Renal pelvis (tissue), 1 donor: ENCODE measurements at regions not wholly inside any gene's neighbourhood (a gene's known extent, or its start where the extent isn't known, plus 50 kb on each side); places are given as distances from the start of the nearest gene placed in this dataset.
"Not testable (repeated sequence)": the region's sequence is repeated elsewhere in the genome, so short reads cannot be mapped to it uniquely, and the experiment has no call there.

Source experiments
- DNase-seq: peaks from one replicate; pipeline ENCODE4 v3.0.0-alpha.2; 2013

DNA sequence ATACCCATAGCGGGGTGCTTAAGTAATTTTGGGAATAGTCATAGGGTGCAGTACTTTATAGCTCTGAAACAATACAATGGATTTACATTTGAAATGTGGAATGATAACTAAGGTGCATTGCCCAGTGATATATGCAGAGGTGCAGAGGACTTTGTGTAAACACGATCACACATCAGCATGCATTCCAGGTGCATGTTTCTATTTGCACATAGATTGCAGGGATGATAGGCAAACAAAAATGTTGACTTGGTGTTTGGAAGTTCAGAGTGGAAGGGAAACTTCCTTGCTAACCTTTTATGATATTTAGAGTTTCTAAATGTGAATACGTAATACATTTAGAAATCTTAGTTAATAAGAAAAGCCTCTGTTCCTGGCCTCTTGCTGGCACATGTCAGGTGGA is 941.5 kb downstream of the TUBA3C start:
- DNase-seq: not testable (repeated sequence)

DNA sequence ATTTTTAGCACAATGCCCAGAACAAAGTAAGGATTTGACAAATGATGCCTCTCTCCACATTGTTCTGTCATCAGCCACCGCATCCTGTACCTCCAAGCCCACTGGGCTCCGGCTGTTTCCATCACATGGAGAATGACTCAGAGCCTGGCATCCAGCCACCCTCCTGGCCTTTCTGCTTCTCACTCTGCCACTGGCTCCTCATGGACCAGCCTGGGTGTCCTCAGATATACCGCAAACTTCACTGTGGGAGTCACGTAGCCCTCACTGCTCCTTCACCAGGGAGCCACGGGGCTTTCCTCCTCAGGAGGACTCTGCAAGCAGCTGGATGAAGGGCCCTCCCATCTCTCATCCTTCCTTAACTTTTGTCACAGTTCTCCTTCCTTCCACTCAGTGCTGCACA is 943.0 kb downstream of the TUBA3C start:
- DNase-seq: not testable (repeated sequence)

DNA sequence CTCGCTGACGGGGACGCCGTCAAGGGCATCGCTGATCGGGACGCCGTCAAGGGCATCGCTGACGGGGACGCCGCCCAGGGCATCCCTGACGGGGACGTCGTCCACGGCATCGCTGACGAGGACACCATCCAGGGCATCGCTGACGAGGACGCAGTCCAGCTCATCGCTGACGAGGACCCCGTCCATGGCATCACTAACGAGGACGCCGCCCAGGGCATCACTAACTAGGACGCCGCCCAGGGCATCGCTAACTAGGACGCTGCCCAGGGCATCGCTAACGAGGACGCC is 945.2 kb downstream of the TUBA3C start:
- DNase-seq: no peak

DNA sequence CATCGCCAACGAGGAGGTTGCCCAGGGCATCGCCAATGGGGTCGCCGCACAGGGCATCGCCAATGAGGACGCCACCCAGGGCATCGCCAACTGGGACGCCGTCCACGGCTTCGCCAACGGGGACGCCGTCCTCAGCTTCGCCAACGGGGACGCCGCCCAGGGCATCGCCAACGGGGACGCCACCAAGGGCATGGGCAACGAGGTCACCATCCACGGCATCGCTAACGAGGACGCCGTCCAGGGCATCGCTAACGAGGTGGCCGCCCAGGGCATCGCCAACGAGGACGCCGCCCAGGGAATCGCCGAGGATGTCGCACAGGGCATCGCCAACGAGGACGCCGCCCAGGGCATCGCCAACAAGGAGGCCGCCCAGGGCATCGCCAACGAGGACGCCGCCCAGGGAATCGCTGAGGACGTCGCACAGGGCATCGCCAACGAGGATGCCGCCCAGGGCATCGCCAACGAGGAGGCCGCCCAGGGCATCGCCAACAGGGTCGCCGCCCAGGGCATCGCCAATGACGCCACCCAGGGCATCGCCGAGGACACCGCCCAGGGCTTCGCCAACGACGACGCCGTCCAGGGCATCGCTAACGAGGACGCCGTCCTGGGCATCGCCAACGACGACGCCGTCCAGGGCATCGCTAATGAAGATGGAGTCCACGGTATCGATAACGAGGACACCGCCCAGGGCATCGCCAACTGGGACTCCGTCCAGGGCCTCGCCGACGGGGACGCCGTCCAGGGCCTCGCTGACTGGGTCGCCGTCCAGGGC is 945.7 kb downstream of the TUBA3C start:
- no peak for DNase-seq

DNA sequence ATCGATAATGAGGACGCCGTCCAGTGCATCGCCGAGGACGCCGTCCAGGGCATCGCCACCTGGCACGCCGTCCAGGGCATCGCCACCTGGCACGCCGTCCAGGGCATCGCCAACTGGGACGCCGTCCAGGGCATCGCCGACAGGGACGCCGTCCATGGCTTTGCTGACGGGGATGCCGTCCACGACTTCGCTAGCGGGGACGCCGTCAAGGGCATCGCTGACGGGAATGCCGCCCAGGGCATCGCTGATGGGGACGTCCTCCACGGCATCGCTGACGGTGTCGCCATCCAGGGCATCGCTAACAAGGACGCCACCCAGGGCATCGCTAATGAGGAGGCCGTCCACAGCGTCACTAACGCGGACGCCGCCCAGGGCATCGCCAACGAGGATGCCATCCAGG is 946.5 kb downstream of the TUBA3C start:
- DNase-seq: no peak

DNA sequence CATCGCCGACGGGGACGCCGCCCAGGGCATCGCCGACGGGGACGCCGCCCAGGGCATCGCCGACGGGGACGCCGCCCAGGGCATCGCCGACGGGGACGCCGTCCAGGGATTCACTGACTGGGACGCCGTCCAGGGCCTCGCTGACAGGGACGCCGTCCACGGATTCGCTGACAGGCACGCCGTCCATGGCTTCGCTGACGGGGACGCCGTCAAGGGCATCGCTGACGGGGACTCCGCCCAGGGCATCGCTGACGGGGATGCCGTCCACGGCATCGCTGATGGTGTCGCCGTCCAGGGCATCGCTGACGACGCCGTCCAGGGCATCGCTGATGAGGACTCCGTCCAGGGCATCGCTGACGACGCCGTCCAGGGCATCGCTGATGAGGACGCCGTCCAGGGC is 947.2 kb downstream of the TUBA3C start:
- not testable (repeated sequence) for DNase-seq

DNA sequence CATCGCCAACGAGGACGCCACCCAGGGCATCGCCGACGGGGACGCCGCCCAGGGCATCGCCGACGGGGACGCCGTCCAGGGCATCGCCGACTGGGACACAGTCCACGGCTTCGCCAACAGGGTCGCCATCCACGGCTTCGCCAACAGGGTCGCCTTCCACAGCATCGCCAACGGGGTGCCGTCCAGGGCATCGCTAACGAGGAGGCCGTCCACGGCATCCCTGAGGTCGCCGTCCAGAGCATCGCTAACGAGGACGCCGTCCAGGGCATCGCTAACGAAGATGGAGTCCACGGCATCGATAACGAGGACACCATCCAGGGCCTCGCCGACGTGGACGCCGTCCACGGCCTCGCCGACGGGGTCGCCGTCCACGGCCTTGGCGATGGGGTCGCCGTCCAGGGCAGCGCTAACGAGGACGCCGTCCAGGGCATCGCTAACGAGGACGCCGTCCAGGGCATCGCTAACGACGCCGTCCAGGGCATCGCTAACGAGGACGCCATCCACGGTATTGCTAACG is 947.8 kb downstream of the TUBA3C start:
- no peak for DNase-seq

DNA sequence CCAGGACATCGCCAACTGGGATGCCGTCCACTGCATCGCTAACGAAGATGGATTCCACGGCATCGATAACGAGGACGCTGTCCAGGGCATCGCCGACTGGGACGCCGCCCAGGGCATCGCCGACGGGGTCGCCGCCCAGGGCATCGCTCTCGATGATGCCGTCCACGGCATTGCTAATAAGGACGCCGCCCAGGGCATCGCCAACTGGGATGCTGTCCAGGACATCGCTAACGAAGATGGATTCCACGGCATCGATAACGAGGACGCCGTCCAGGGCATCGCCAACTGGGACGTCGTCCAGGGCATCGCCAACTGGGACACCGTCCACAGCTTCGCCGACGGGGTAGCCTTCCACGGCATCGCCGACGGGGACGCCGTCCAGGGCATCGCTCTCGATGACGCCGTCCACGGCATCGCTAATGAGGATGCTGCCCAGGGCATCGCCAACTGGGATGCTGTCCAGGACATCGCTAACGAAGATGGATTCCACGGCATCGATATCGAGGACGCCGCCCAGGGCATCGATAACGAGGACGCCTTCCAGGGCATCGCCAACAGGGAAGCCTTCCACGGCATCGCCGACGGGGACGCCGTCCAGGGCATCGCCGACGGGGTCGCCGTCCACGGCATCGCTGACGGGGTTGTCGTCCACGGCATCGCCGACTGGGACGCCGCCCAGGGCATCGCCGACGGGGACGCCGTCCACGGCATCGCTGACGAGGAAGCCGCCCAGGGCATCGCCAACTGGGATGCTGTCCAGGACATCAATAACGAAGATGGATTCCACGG is 948.4 kb downstream of the TUBA3C start:
- DNase-seq: no peak

DNA sequence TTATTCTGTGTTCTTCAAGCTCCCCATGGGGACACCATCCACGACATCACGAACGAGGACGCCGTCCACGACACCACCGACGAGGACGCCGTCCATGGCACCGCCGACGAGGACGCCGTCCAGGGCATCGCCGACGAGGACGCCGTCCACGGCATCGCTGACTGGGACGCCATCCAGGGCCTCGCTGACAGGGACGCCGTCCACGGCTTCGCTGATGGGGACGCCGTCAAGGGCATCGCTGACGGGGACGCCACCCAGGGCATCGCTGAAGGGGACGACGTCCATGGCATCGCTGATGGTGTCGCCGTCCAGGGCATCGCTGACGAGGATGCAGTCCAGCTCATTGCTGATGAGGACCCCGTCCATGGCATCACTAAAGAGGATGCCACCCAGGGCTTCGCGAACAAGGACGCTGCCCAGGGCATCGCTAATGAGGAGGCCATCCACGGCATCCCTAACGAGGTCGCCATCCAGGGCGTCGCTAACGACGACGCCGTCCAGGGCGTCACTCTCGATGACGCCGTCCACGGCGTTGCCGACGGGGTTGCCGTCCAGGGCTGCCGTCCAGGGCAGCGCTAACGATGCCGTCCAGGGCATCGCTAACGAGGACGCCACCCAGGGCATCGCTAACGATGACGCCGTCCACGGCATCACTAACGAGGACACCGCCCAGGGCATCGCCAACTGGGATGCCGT is 949.2 kb downstream of the TUBA3C start:
- no peak for DNase-seq

DNA sequence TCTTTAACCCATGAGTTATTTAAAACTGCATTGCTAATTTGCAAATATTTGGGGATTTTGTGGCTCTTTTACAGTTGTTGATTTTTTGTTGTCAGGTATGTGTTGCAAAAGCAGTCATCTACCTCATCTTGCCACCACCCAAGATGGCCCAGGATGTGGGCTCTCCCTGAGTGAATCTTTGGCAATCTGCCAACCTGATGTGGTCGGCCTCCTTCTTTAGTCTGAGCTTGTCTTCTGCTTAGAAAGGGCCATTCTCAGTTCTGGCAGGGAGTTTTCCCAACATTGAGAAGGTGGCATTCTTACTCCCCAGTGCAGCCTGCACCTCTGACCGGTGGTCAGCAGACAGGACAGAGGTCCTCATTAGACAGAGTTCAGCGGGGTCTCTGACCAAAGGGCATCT is 957.2 kb downstream of the TUBA3C start:
- not testable (repeated sequence) for DNase-seq

DNA sequence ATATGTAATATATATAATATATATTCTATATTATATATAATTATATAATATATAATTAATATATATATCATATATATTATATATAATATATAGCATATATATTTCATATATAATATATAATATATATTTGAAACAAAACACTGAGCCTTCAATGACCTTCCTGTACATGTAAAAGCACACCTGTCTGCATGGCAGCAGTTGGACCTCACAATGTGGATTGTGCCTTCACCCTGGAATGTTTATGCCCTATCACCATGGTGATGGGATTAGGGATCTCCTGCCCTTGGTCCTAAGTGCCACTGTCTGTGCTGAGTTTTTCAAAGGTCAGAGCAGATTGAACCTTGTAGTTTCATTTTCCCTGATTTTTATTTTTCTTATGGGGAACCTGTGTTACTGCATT is 966.9 kb downstream of the TUBA3C start:
- DNase-seq: not testable (repeated sequence)

DNA sequence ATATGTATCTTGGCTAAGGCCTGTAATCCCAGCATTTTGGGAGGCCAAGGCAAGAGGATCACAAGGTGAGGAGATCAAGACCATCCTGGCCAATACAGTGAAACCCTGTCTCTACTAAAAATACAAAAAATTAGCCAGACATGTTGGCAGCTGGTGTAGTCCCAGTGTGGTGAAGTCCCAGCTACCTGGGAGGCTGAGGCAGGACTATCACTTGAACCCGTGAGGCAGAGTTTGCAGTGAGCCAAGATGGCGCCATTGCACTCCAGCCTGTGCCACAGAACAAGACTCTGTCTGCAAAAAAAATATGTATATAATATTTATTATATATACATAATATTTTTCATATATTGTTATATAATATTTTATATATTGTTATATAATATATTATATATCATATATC is 968.1 kb downstream of the TUBA3C start:
- DNase-seq: not testable (repeated sequence)

DNA sequence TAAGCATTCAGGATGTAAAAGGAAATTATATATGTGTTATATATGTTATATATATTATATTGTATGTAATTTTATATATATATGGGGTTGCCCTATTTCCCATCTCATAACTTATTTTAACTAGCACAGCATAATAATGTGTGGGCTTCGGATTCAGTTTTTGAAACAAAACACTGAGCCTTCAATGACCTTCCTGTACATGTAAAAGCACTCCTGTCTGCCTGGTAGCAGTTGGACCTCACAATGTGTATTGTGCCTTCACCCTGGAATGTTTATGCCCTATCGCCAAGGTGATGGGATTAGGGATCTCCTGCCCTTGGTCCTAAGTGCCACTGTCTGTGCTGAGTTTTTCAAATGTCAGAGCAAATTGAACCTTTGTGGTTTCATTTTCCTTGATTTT is 968.8 kb downstream of the TUBA3C start:
- DNase-seq: no peak

DNA sequence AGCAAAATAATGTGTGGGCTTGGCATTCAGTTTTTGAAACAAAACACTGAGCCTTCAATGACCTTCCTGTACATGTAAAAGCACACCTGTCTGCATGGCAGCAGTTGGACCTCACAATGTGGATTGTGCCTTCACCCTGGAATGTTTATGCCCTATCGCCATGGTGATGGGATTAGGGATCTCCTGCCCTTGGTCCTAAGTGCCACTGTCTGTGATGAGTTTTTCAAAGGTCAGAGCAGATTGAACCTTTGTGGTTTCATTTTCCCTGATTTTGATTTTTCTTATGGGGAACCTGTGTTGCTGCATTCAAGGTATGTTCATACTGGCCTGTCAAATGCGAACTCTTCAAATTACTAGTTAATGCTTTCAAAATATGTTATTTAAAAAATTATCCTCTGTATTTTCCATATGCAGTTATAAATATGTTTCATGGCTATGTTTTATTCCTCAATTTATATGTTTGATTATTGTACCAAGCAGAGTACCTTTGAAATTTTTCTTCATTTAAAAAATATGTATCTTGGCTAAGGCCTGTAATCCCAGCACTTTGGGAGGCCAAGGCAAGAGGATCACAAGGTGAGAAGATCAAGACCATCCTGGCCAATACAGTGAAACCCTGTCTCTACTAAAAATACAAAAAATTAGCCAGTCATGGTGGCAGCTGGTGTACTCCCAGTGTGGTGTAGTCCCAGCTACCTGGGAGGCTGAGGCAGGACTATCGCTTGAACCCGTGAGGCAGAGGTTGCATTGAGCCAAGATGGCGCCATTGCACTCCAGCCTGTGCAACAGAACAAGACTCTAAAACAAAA is 969.7 kb downstream of the TUBA3C start:
- peak; percentile 0 for DNase-seq

DNA sequence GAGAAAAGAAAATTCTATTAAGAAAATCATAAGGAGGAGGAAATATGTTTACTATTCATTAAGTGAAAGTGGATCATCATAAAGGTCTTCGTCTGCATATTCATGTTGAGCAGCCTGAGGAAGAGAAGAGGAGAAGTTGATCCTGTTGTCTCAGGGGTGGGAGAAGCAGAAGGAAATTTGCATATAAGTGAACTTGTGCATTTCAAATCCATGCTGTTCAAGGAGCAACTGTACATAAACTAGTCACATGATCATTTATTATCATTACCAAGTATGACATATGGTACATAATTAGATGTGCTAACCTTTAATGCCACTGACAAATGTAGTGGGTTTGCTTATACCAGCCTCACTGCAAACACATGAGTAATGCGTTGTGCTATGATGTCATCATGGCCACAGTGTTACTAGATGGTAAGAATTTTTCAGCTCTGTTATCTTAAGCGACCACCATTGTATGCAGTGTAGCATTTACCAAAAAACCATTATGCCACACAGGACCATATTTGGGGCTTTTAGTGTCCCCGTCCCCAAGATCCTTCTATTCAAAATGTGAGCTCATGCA is 976.9 kb downstream of the TUBA3C start:
- DNase-seq: not testable (repeated sequence)

DNA sequence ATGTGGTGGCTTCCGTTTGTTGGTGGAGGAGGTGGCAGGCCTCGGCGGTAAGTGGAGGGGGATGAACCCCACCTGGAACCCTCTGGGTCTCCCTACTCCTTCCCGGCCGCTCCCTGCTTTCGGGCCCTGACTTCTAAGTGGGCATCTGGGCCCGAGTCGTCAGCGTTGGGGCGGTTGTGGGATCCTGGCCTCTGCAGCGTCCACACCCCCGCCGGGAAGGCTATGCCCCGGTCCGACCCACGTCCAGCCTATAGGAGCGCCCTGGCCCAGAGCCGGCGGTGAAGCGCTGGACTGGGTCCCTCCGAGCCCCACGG is 986.3 kb downstream of the TUBA3C start:
- DNase-seq: not testable (repeated sequence)

DNA sequence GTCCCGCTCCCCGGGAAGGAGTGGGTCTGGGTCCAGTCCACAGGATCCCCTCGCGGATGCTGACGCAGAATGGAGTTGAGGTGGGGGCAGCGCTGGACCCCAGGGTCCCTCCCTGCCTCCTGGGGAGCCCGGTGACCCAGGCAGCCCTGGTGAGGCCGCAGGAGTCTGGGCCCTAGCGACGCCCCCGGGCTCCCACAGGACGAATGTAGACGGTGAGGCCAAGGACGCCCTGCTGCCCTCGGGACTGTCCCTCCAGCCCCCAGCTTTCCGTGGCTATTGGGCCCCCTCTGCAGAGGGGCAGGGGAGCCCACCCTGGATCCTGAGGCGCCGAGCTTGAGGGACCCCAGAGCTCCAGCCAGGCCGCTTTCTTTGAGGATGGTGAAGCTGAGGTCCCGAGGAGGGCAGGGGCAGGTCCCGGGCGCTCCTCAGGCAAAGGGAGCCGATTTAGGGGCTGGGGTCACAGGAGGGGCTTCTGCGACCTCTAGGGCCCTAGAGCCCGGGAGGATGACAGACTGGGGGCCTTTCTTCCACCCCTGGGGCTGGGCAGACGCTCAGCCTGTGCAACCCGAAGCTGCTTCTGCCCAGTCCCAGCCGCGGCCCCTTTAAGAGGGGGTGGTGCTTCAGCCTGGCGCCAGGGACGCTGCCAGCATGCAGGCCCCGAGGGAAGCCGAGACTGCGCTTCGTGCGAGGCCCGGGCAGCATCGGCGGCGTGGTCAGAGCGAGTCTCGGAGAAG is 986.8 kb downstream of the TUBA3C start:
- not testable (repeated sequence) for DNase-seq

DNA sequence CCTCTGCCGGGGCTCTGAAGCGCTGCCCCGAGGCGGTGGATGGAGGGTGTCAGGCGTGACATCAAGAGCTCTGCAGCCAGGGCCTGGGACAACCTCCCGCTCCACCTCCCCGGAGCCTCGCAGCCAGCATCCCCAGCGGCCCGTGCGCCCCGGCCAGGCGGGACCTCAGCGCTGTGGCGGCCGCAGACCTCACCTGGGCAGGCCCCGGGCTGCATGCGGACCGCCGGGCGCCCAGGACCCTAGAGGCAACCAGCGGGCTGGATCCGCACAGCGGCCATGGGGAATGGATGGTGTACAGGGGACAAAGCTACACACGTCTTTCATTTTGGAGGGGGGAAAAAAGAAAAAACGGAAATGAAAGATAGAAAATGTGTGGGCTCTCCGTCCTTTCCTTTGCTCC is 987.5 kb downstream of the TUBA3C start:
- not testable (repeated sequence) for DNase-seq
